Tibial nerve (tissue), 4 donors: ENCODE measurements at regions not wholly inside any gene's neighbourhood (a gene's known extent, or its start where the extent isn't known, plus 50 kb on each side); places are given as distances from the start of the nearest gene placed in this dataset.

Experiments used
- DNase-seq, 2 donors: peaks; one replicate each; pipeline ENCODE4 v3.0.0-alpha.2; 2019; ENCODE audit warnings: low spot score in 2 of 2
- H3K27ac ChIP-seq, 4 donors: fragments of 200-600 bp; sonication (generic) in 3 of 4; one replicate each; pipeline ENCODE4 v1.5.1; 2017 to 2019; ENCODE audit warnings: mild to moderate bottlenecking in 1 of 4
- H3K27me3 ChIP-seq, 2 donors: fragments of 200-600 bp; sonication (generic) in 1 of 2; one replicate each; pipeline versions ENCODE4 v1.5.1 to v1.6.0; 2017 to 2019
- H3K36me3 ChIP-seq, 3 donors: fragments of 200-600 bp; sonication (generic); one replicate each; pipeline ENCODE4 v1.5.1; 2018 to 2019
- H3K4me1 ChIP-seq, 4 donors: fragments of 200-600 bp; sonication (generic) in 3 of 4; one replicate each; pipeline ENCODE4 v1.5.1; 2017 to 2019
- H3K4me3 ChIP-seq, 4 donors: fragments of 200-600 bp; sonication (generic) in 3 of 4; one replicate each; pipeline ENCODE4 v1.5.1; 2017 to 2019; ENCODE audit warnings: mild to moderate bottlenecking in 1 of 4, moderate library complexity in 1 of 4
- H3K9me3 ChIP-seq, 4 donors: fragments of 200-600 bp; sonication (generic) in 3 of 4; one replicate each; pipeline ENCODE4 v1.5.1; 2017 to 2019
- CTCF ChIP-seq, 5 experiments: fragments of 200-600 bp in 3 of 5; fragments of 450-650 bp in 2 of 5; sonication (generic) in 3 of 5; IDR thresholded peaks; one replicate each; pipeline ENCODE4 v1.5.1; 2016 to 2019; ENCODE audit warnings: antibody characterized with exemption in 5 of 5, mild to moderate bottlenecking in 3 of 5, moderate library complexity in 2 of 5
- EP300 ChIP-seq, 2 donors: sonication (generic); formaldehyde crosslinking; IDR thresholded peaks; one replicate each; pipeline ENCODE4 v1.6.1; 2017; ENCODE audit warnings: antibody characterized with exemption in 2 of 2, mild to moderate bottlenecking in 1 of 2
- POLR2A ChIP-seq, 2 donors: fragments of 450-650 bp; IDR thresholded peaks; one replicate each; pipeline ENCODE4 v1.6.1; 2017; ENCODE audit warnings: antibody characterized with exemption in 2 of 2, mild to moderate bottlenecking in 2 of 2, moderate library complexity in 2 of 2
- WGBS, 2 donors: methylation state at CpG; one replicate each; pipeline ENCODE4 v1.1.5; 2018; 5-methylcytosine and 5-hydroxymethylcytosine counted together

- H3K4me3 ChIP-seq, result no peak overlapping the region
- H3K9me3 ChIP-seq, result no peaks in the 10 kb centered on the region
- peaks cover 0 to 7% (median 0%) of the 10 kb centered on the region in 4 donors for H3K4me1 ChIP-seq
- H3K27me3 ChIP-seq, result no peaks in the 10 kb centered on the region
- H3K36me3 ChIP-seq, result no peaks in the 10 kb centered on the region
- no peak for DNase-seq
- H3K27ac ChIP-seq, result no peak overlapping the region
- TF ChIP-seq CTCF (IDR thresholded peaks at IDR 0.05) (no peak), POLR2A (IDR thresholded peaks at IDR 0.05) (no peak), EP300 (IDR thresholded peaks at IDR 0.05) (no peak)
These were observed 266.8 kb upstream of the ACTBL2 start for GRCh38 chr5:57749396-57749795.

GRCh38 chr5:57745700-57746651 lies 263.4 kb upstream of the ACTBL2 start:
- H3K27ac ChIP-seq, result no peak overlapping the region
- H3K36me3 ChIP-seq, result no peaks in the 10 kb centered on the region
- TF ChIP-seq CTCF (IDR thresholded peaks at IDR 0.05), result no peak
- no peak for TF ChIP-seq EP300 (IDR thresholded peaks at IDR 0.05)
- TF ChIP-seq POLR2A (IDR thresholded peaks at IDR 0.05), result no peak
- WGBS, 2 donors, result 80 to 83% methylated on average over 7 of the region's 7 CpGs
- no peaks in the 10 kb centered on the region for H3K4me1 ChIP-seq
- H3K4me3 ChIP-seq, result no peak overlapping the region
- H3K27me3 ChIP-seq, result no peaks in the 10 kb centered on the region
- no peaks in the 10 kb centered on the region for H3K9me3 ChIP-seq
- DNase-seq, result no peak

GRCh38 chr5:57745029-57745428 lies 262.4 kb upstream of the ACTBL2 start:
- Histone ChIP-seq H3K4me3 (no peak overlapping the region), H3K9me3 (no peaks in the 10 kb centered on the region), H3K27ac (no peak overlapping the region), H3K4me1 (no peaks in the 10 kb centered on the region), H3K27me3 (no peaks in the 10 kb centered on the region), H3K36me3 (no peaks in the 10 kb centered on the region)
- DNase-seq, result no peak
- TF ChIP-seq EP300 (IDR thresholded peaks at IDR 0.05), result no peak
- TF ChIP-seq CTCF (IDR thresholded peaks at IDR 0.05), result no peak
- TF ChIP-seq POLR2A (IDR thresholded peaks at IDR 0.05), result no peak

- no peaks in the 10 kb centered on the region for H3K36me3 ChIP-seq
- TF ChIP-seq POLR2A (IDR thresholded peaks at IDR 0.05) (no peak), EP300 (IDR thresholded peaks at IDR 0.05) (no peak), CTCF (IDR thresholded peaks at IDR 0.05) (no peak)
- no peak for DNase-seq
- no peak overlapping the region for H3K4me3 ChIP-seq
- H3K27me3 ChIP-seq, result no peaks in the 10 kb centered on the region
- H3K27ac ChIP-seq, result no peak overlapping the region
- peaks cover 0 to 10% (median 0%) of the 10 kb centered on the region in 4 donors for H3K4me1 ChIP-seq
- H3K9me3 ChIP-seq, result no peaks in the 10 kb centered on the region
These were observed 258.7 kb upstream of the ACTBL2 start for GRCh38 chr5:57741336-57741735.

- 95 to 100% methylated on average over 1 of the region's 1 CpG for WGBS, 2 donors
- DNase-seq, result no peak
- TF ChIP-seq CTCF (IDR thresholded peaks at IDR 0.05) (no peak), EP300 (IDR thresholded peaks at IDR 0.05) (no peak), POLR2A (IDR thresholded peaks at IDR 0.05) (no peak)
- Histone ChIP-seq H3K27ac (no peak overlapping the region), H3K9me3 (no peaks in the 10 kb centered on the region), H3K36me3 (no peaks in the 10 kb centered on the region), H3K4me1 (peaks cover 0 to 32% (median 4%) of the 10 kb centered on the region in 4 donors), H3K27me3 (no peaks in the 10 kb centered on the region), H3K4me3 (no peak overlapping the region)
These were observed 256.2 kb upstream of the ACTBL2 start for GRCh38 chr5:57738787-57739186.
